ENCODE measurements at regions not wholly inside any gene's neighbourhood (a gene's known extent, or its start where the extent isn't known, plus 50 kb on each side); places are given as distances from the start of the nearest gene placed in this dataset.

DNA sequence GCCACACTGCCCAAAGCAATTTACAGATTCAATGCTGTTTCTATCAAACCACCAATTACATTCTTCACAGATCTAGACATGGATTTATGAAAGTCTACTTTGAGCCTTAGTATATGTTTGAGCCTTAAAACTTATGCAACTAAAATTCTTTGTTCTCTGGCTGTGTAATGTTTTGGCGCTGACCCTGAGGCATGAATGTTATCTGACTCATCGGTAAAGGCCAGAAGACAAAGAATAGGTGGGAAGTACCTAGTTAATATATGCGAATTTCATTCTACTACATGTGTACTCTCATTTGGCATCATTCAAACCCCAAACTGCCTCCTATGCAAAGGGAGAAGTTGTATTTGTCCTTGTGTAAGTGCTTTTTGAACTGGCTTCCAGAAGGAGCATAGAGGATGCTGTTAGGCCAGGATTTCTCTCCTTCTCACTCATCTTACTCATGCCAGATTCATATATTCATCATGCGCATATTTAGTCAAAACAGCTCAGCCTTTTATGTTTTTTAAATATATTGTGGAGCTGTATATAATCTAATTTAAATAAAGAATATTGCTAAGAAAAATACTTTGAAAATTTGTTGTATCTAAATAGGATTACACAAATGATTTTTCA is 204.2 kb downstream of the NFKBIZ start:
- Histone ChIP-seq H3K9me3 (replicated peaks in 1 of 2; ENCODE audit: control insufficient read depth in 2 of 2, insufficient read depth in 1 of 2, low read depth in 1 of 2, low read length in 2 of 2) (no peaks in the 10 kb centered on the region), H3K79me1 (ENCODE audit: low read depth, low read length) (no peaks in the 10 kb centered on the region), H4K8ac (ENCODE audit: low read depth, low read length) (no peak overlapping the region), H2BK5ac (ENCODE audit: low read length) (no peak overlapping the region), H3K4me1 (ENCODE audit: control insufficient read depth in 2 of 2, insufficient read depth in 1 of 2, low read depth in 1 of 2, low read length in 2 of 2) (no peaks in the 10 kb centered on the region), H3K27me3 (ENCODE audit: control insufficient read depth in 3 of 3, insufficient read depth in 3 of 3, low read depth in 1 of 3, low read length in 3 of 3) (no peaks in the 10 kb centered on the region), H4K91ac (ENCODE audit: low read depth, low read length, poor library complexity) (no peak overlapping the region), H3K23ac (ENCODE audit: low read depth, low read length, poor library complexity) (no peak overlapping the region), H3K36me3 (replicated peaks in 1 of 2; ENCODE audit: control insufficient read depth in 2 of 2, insufficient read depth in 2 of 2, low read length in 2 of 2) (no peaks in the 10 kb centered on the region), H3K27ac (replicated peaks; ENCODE audit: low read length) (no peak overlapping the region), H3K4me2 (ENCODE audit: insufficient read depth, low read length, poor library complexity, severe bottlenecking) (no peak overlapping the region), H3K4ac (ENCODE audit: low read length) (no peak overlapping the region), H3K9ac (ENCODE audit: low read depth, low read length, poor library complexity) (no peak overlapping the region), H2AK5ac (ENCODE audit: low read depth, low read length) (no peak overlapping the region), H2BK120ac (ENCODE audit: low read depth, low read length) (no peak overlapping the region), H2AFZ (ENCODE audit: low read length) (no peak overlapping the region), H2BK15ac (ENCODE audit: low read length) (no peak overlapping the region), H3K18ac (ENCODE audit: low read length) (no peak overlapping the region), H3K14ac (ENCODE audit: low read length) (no peak overlapping the region), H2BK12ac (ENCODE audit: low read length) (no peak overlapping the region), H3K4me3 (ENCODE audit: low read length in 2 of 2) (no peak overlapping the region)
- DNase-seq (ENCODE audit: low spot score): no peak
- WGBS, 2 donors (ENCODE audit: extremely low coverage in 2 of 2, insufficient read length in 2 of 2, insufficient replicate concordance in 1 of 2): no CpG with 5 or more reads among the region's 4 CpGs

DNA sequence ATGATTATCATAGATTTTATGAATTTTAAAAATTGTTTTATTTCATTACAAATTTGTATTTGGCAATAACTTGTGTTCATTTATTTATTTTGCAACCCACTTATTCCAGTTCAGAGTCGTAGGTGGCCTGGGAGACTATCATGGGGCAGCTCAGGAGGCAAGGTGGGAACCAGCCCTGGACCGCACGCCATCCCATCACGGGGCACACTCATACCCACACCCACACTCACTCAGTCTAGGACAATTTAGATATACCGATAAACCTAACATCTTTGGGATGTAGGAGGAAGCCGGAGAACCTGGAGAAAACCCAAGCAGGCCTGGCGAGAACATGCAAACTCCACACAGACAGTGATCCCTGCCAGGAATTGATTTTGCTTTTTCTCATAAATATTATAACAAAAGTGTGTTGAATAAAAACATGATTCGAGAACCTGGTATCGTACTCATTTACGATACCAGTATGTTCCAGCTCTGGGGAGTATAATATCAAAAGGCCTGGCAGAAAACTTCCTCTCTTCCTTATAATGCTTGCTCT is 205.3 kb downstream of the NFKBIZ start:
- Histone ChIP-seq H2AFZ (ENCODE audit: low read length) (no peak overlapping the region), H3K4me3 (ENCODE audit: low read length in 2 of 2) (no peak overlapping the region), H3K23ac (ENCODE audit: low read depth, low read length, poor library complexity) (no peak overlapping the region), H3K36me3 (replicated peaks in 1 of 2; ENCODE audit: control insufficient read depth in 2 of 2, insufficient read depth in 2 of 2, low read length in 2 of 2) (no peaks in the 10 kb centered on the region), H2BK12ac (ENCODE audit: low read length) (no peak overlapping the region), H2BK120ac (ENCODE audit: low read depth, low read length) (no peak overlapping the region), H3K14ac (ENCODE audit: low read length) (no peak overlapping the region), H3K4me2 (ENCODE audit: insufficient read depth, low read length, poor library complexity, severe bottlenecking) (no peak overlapping the region), H3K27ac (replicated peaks; ENCODE audit: low read length) (no peak overlapping the region), H3K4ac (ENCODE audit: low read length) (no peak overlapping the region), H2AK5ac (ENCODE audit: low read depth, low read length) (no peak overlapping the region), H4K91ac (ENCODE audit: low read depth, low read length, poor library complexity) (no peak overlapping the region), H2BK15ac (ENCODE audit: low read length) (no peak overlapping the region), H3K27me3 (ENCODE audit: control insufficient read depth in 3 of 3, insufficient read depth in 3 of 3, low read depth in 1 of 3, low read length in 3 of 3) (no peaks in the 10 kb centered on the region), H4K8ac (ENCODE audit: low read depth, low read length) (no peak overlapping the region), H3K9me3 (replicated peaks in 1 of 2; ENCODE audit: control insufficient read depth in 2 of 2, insufficient read depth in 1 of 2, low read depth in 1 of 2, low read length in 2 of 2) (no peaks in the 10 kb centered on the region), H3K18ac (ENCODE audit: low read length) (no peak overlapping the region), H2BK5ac (ENCODE audit: low read length) (no peak overlapping the region), H3K9ac (ENCODE audit: low read depth, low read length, poor library complexity) (no peak overlapping the region), H3K79me1 (ENCODE audit: low read depth, low read length) (no peaks in the 10 kb centered on the region), H3K4me1 (ENCODE audit: control insufficient read depth in 2 of 2, insufficient read depth in 1 of 2, low read depth in 1 of 2, low read length in 2 of 2) (no peaks in the 10 kb centered on the region)
- WGBS, 2 donors (ENCODE audit: extremely low coverage in 2 of 2, insufficient read length in 2 of 2, insufficient replicate concordance in 1 of 2): no CpG with 5 or more reads among the region's 10 CpGs
- DNase-seq (ENCODE audit: low spot score): no peak

DNA sequence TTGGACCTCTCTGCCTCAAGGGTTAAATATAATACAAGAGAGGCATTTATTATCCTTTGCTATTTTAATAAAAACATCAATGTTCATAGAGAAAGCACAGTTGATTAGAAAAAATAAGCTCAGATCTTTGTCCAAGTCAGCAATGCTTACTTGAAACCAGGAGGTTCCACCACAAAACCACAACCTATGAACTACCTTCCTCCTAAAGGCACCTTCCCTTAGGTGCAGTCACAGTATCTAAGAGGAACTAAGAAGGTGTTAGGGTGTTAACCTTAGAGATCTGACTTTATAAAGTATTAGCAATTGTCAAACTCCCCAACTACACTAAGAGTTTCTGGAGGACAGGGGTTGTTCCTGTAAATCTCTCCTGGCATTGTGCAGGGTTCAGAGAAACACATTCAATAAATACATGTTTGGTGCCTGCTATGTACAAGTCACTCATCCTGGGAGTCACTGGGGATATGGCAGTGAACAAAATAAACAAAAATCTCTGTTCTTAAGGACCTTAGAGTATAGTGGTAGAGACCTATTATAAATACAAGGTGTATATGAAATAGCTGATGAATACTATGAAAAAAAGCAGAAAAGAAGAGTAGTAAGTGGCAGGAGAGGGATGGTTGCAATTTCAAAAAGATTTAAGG is 208.6 kb downstream of the NFKBIZ start:
- no peak for DNase-seq (ENCODE audit: low spot score)
- Histone ChIP-seq H2AFZ (ENCODE audit: low read length) (no peak overlapping the region), H3K4me1 (ENCODE audit: control insufficient read depth in 2 of 2, insufficient read depth in 1 of 2, low read depth in 1 of 2, low read length in 2 of 2) (no peaks in the 10 kb centered on the region), H4K8ac (ENCODE audit: low read depth, low read length) (no peak overlapping the region), H2BK12ac (ENCODE audit: low read length) (no peak overlapping the region), H3K4me3 (ENCODE audit: low read length in 2 of 2) (no peak overlapping the region), H2BK5ac (ENCODE audit: low read length) (no peak overlapping the region), H3K4ac (ENCODE audit: low read length) (no peak overlapping the region), H4K91ac (ENCODE audit: low read depth, low read length, poor library complexity) (no peak overlapping the region), H3K36me3 (replicated peaks in 1 of 2; ENCODE audit: control insufficient read depth in 2 of 2, insufficient read depth in 2 of 2, low read length in 2 of 2) (no peaks in the 10 kb centered on the region), H2BK15ac (ENCODE audit: low read length) (no peak overlapping the region), H3K18ac (ENCODE audit: low read length) (no peak overlapping the region), H3K14ac (ENCODE audit: low read length) (no peak overlapping the region), H3K9ac (ENCODE audit: low read depth, low read length, poor library complexity) (no peak overlapping the region), H3K27ac (replicated peaks; ENCODE audit: low read length) (no peak overlapping the region), H2BK120ac (ENCODE audit: low read depth, low read length) (no peak overlapping the region), H3K4me2 (ENCODE audit: insufficient read depth, low read length, poor library complexity, severe bottlenecking) (no peak overlapping the region), H2AK5ac (ENCODE audit: low read depth, low read length) (no peak overlapping the region), H3K79me1 (ENCODE audit: low read depth, low read length) (no peaks in the 10 kb centered on the region), H3K23ac (ENCODE audit: low read depth, low read length, poor library complexity) (no peak overlapping the region), H3K27me3 (ENCODE audit: control insufficient read depth in 3 of 3, insufficient read depth in 3 of 3, low read depth in 1 of 3, low read length in 3 of 3) (no peaks in the 10 kb centered on the region), H3K9me3 (replicated peaks in 1 of 2; ENCODE audit: control insufficient read depth in 2 of 2, insufficient read depth in 1 of 2, low read depth in 1 of 2, low read length in 2 of 2) (no peaks in the 10 kb centered on the region)

DNA sequence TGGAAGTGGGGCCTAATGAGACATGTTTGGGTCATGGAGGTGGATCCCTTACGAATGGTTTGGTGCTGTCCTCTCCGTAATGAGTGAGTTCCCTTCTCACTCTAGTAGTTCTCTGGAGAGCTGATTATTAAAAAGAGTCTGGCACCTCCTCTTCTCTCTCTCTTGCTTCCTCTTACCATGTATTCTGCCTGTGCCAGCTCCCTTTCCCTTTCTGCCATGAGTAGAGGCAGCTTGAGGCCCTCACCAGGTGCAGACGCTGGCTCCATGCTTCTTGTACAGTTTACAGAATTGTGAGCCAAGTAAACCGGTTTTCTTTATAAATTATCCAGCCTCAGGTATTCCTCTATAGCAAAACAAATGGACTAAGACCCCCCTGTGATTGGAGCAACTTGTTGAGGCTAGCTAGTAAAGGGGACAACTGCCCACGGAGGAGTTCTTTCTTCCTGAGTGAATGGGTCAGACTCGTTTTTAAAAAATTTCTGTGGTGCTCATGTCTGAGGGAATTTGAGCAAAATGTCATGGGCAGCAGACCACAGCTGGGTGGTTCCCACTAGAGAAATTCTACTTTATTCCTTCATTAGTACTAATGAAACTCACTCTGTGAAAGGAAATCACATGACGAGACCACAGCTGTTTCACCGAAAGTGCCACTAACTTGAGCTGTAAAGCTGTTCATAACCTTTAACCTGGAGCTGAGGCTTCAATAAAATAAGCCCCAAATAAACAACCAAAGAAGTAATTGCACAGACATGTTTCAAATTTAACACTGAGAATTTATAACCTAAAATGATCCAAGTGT is 210.0 kb downstream of the NFKBIZ start:
- H3K14ac ChIP-seq (ENCODE audit: low read length): no peak overlapping the region
- H3K4me2 ChIP-seq (ENCODE audit: insufficient read depth, low read length, poor library complexity, severe bottlenecking): no peak overlapping the region
- no peak overlapping the region for H2BK120ac ChIP-seq (ENCODE audit: low read depth, low read length)
- no peaks in the 10 kb centered on the region for H3K79me1 ChIP-seq (ENCODE audit: low read depth, low read length)
- no peak overlapping the region for H3K18ac ChIP-seq (ENCODE audit: low read length)
- no peak overlapping the region for H2AFZ ChIP-seq (ENCODE audit: low read length)
- H3K27ac ChIP-seq (replicated peaks; ENCODE audit: low read length): no peak overlapping the region
- no peak overlapping the region for H3K9ac ChIP-seq (ENCODE audit: low read depth, low read length, poor library complexity)
- H2AK5ac ChIP-seq (ENCODE audit: low read depth, low read length): no peak overlapping the region
- H4K8ac ChIP-seq (ENCODE audit: low read depth, low read length): no peak overlapping the region
- H4K91ac ChIP-seq (ENCODE audit: low read depth, low read length, poor library complexity): no peak overlapping the region
- no peak overlapping the region for H3K4ac ChIP-seq (ENCODE audit: low read length)
- DNase-seq (ENCODE audit: low spot score): no peak
- no peak overlapping the region for H2BK15ac ChIP-seq (ENCODE audit: low read length)
- no peak overlapping the region for H3K23ac ChIP-seq (ENCODE audit: low read depth, low read length, poor library complexity)
- no CpG with 5 or more reads among the region's 8 CpGs for WGBS, 2 donors (ENCODE audit: extremely low coverage in 2 of 2, insufficient read length in 2 of 2, insufficient replicate concordance in 1 of 2)
- H3K4me3 ChIP-seq (ENCODE audit: low read length in 2 of 2): no peak overlapping the region
- H3K9me3 ChIP-seq (replicated peaks in 1 of 2; ENCODE audit: control insufficient read depth in 2 of 2, insufficient read depth in 1 of 2, low read depth in 1 of 2, low read length in 2 of 2): no peaks in the 10 kb centered on the region
- H2BK12ac ChIP-seq (ENCODE audit: low read length): no peak overlapping the region
- H2BK5ac ChIP-seq (ENCODE audit: low read length): no peak overlapping the region
- H3K27me3 ChIP-seq (ENCODE audit: control insufficient read depth in 3 of 3, insufficient read depth in 3 of 3, low read depth in 1 of 3, low read length in 3 of 3): no peaks in the 10 kb centered on the region
- H3K4me1 ChIP-seq (ENCODE audit: control insufficient read depth in 2 of 2, insufficient read depth in 1 of 2, low read depth in 1 of 2, low read length in 2 of 2): no peaks in the 10 kb centered on the region
- no peaks in the 10 kb centered on the region for H3K36me3 ChIP-seq (replicated peaks in 1 of 2; ENCODE audit: control insufficient read depth in 2 of 2, insufficient read depth in 2 of 2, low read length in 2 of 2)
